ENCODE measurements at regions not wholly inside any gene's neighbourhood (a gene's known extent, or its start where the extent isn't known, plus 50 kb on each side); places are given as distances from the start of the nearest gene placed in this dataset.

DNA sequence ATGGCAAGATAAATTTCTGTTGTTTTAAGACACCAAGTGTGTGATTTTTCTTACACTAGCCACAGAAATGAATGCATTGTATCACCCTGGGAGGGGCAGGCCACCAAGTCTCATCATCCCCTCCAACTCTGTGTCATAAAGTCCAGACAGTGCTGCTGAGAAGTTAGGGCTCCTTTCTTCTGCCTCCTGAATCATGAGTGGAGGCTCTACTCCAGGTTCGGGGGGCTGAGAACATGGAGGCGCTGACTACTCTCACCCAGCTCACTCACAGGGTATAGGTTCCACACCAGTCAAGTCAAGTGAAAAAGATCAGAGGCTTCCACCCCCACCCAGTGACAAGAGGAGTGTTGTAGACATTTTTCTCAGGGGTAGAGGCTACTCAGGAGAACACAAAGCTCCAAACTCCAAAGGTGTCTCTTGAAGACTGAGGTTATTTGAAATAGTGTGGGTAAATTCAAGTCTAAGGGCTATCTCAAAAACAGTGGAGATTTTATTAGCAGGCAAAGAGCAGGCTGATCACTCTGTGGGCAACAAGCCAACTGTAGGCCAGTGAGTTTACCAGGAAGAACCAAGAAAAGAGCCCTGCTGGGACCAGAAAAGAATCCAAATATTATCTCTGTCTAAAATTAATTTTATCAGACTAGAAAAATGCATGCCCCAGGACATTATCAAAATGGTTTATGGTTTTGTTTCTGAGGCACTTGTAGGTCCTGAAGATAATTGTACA, 118.6 kb upstream of the RET start:
- H3K36me3 ChIP-seq = no peaks in the 10 kb centered on the region
- H3K4me1 ChIP-seq = no peaks in the 10 kb centered on the region
- H3K4me3 ChIP-seq = no peak overlapping the region
- no peaks in the 10 kb centered on the region for H3K9me3 ChIP-seq
- no peak overlapping the region for H3K27ac ChIP-seq
- peak in 1 of 2 donors; percentile 80 for DNase-seq (ENCODE audit: extremely low spot score in 2 of 2)
- no peak for TF ChIP-seq POLR2A (IDR thresholded peaks at IDR 0.05)
- intact Hi-C loops (cut with DNase I) = no loop called here
- no peaks in the 10 kb centered on the region for H3K27me3 ChIP-seq

DNA sequence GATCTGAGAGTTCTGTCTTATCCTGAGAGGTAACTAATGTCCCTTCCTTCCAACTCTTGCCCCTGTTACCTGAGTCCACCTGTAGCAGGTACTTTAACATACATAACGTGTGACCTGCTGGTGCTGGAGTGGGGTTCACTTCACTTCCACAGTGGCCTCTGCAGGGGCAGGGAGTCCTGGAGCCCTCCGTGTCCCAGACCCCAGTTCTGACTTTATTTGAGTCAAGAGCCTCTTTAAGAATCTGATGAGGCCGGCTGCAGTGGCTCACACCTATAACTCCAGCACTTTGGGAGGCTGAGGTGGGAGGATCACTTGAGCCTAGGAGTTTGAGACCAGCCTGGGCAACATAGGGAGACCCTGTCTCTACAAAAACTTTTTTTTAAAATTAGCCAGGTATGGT, 117.0 kb upstream of the RET start:
- no peaks in the 10 kb centered on the region for H3K9me3 ChIP-seq
- intact Hi-C loops (cut with DNase I) = no loop called here
- TF ChIP-seq, protein P1, sequence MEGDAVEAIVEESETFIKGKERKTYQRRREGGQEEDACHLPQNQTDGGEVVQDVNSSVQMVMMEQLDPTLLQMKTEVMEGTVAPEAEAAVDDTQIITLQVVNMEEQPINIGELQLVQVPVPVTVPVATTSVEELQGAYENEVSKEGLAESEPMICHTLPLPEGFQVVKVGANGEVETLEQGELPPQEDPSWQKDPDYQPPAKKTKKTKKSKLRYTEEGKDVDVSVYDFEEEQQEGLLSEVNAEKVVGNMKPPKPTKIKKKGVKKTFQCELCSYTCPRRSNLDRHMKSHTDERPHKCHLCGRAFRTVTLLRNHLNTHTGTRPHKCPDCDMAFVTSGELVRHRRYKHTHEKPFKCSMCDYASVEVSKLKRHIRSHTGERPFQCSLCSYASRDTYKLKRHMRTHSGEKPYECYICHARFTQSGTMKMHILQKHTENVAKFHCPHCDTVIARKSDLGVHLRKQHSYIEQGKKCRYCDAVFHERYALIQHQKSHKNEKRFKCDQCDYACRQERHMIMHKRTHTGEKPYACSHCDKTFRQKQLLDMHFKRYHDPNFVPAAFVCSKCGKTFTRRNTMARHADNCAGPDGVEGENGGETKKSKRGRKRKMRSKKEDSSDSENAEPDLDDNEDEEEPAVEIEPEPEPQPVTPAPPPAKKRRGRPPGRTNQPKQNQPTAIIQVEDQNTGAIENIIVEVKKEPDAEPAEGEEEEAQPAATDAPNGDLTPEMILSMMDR (IDR thresholded peaks at IDR 0.05) = no peak
- H3K27ac ChIP-seq = no peak overlapping the region
- no peak overlapping the region for H3K4me3 ChIP-seq
- H3K27me3 ChIP-seq = no peaks in the 10 kb centered on the region
- no peaks in the 10 kb centered on the region for H3K36me3 ChIP-seq
- H3K4me1 ChIP-seq = no peaks in the 10 kb centered on the region
- no peak for DNase-seq (ENCODE audit: extremely low spot score in 2 of 2)

DNA sequence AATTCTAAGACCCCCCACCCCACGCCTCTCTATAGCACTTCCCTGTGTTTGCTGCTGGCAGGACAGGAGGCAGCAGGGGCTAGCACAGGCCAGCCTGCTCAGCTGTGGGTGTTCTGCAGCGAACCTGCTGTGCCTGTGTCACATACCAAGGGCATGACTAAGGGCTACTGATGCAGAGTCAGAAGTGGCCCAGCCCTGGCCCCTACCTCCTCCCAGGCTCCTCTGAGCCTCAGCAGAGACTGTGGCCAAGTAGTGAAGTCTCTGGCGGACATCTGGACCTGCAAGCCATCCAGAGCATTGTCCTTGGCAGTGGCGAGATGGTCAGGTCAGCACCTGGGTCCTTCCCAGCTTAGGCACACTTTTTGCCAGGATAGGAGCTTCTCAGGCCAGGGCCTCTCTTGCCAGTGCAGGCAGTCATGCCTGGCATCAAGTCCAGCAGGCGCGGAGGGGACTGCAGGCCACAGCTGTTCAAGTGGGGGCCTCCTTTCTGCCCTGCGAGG, 116.3 kb upstream of the RET start:
- DNase-seq (ENCODE audit: extremely low spot score in 2 of 2) = no peak
- intact Hi-C loops (cut with DNase I) = no loop called here
- no peaks in the 10 kb centered on the region for H3K27me3 ChIP-seq
- H3K4me3 ChIP-seq = no peak overlapping the region
- no peak overlapping the region for H3K27ac ChIP-seq
- H3K36me3 ChIP-seq = no peaks in the 10 kb centered on the region
- no peaks in the 10 kb centered on the region for H3K4me1 ChIP-seq
- no peaks in the 10 kb centered on the region for H3K9me3 ChIP-seq
- TF ChIP-seq POLR2A (IDR thresholded peaks at IDR 0.05) (no peak), POLR2AphosphoS5 (IDR thresholded peaks at IDR 0.05; ENCODE audit: insufficient read depth in 1 of 2, low read depth in 1 of 2) (no peak)
- TF ChIP-seq, protein P1 (IDR thresholded peaks at IDR 0.05) = no peak

DNA sequence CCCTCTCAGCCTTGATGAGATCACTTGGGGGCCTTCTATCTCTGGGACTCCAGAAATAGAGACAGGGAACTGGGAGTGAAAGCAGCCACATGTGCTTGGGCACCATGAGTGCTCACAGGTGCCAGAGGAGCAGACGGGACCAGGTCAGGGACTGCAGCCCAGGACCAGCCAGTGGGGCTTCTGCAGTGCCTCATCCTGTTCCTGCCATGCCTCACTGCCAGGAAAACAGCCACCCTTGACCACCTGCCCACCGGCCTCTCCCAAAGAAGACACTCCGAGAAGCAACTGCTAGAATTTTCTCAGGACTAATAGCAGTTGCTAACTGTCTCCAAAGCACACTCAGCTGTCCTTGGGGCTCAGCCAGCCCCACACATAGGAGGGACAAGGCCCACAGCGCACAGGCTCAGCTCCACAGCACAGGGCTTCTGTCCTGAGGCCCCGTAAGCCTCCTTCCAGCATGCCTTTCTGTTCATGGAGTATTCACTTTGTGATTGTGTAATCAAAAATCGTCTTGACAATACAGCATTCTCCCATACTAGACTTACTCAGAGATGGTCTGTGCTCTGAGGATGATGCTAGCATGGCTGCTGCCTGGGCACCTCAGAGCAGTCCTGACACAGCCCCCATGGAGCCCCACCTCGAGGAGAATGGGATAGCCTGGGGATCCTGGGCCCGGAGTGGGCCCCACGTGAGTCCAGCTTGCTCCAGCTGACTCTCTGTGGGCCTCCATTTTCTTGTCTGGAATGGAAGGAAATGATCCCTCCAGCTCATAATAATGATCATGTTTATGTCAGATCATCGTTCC, 115.7 kb upstream of the RET start:
- no peak overlapping the region for H3K4me3 ChIP-seq
- no peaks in the 10 kb centered on the region for H3K4me1 ChIP-seq
- H3K9me3 ChIP-seq = no peaks in the 10 kb centered on the region
- DNase-seq (ENCODE audit: extremely low spot score in 2 of 2) = no peak
- intact Hi-C loops (cut with DNase I) = no loop called here
- no peaks in the 10 kb centered on the region for H3K36me3 ChIP-seq
- TF ChIP-seq, protein P1 (IDR thresholded peaks at IDR 0.05) = no peak
- no peak for TF ChIP-seq POLR2A (IDR thresholded peaks at IDR 0.05)
- no peak for TF ChIP-seq POLR2AphosphoS5 (IDR thresholded peaks at IDR 0.05; ENCODE audit: insufficient read depth in 1 of 2, low read depth in 1 of 2)
- H3K27me3 ChIP-seq = no peaks in the 10 kb centered on the region
- no peak overlapping the region for H3K27ac ChIP-seq

DNA sequence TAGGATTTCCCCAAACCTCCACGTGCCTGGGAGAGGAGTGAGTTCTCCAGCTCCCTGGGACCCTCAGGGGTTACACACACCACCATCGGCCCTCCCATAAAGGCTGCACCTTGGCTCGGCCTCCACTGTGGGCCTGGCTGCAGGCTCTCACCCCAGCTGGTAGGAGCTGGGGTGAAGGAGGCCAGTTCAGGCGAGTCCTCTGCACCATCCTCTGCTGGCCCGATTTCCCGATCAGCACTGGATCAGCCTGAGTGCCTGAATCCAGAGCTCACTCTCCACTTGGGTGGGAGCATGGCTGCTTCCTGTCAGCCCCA, 115.1 kb upstream of the RET start:
- Histone ChIP-seq H3K4me1 (no peaks in the 10 kb centered on the region), H3K36me3 (no peaks in the 10 kb centered on the region), H3K27ac (no peak overlapping the region), H3K9me3 (no peaks in the 10 kb centered on the region), H3K4me3 (no peak overlapping the region), H3K27me3 (no peaks in the 10 kb centered on the region)
- no peak for DNase-seq (ENCODE audit: extremely low spot score in 2 of 2)
- no peak for TF ChIP-seq POLR2AphosphoS5 (IDR thresholded peaks at IDR 0.05; ENCODE audit: insufficient read depth in 1 of 2, low read depth in 1 of 2)
- TF ChIP-seq, protein P1 (IDR thresholded peaks at IDR 0.05) = no peak
- TF ChIP-seq POLR2A (IDR thresholded peaks at IDR 0.05) = no peak
- intact Hi-C loops (cut with DNase I) = no loop called here

Data from vagina (tissue), 2 donors.